ENCODE measurements at regions not wholly inside any gene's neighbourhood (a gene's known extent, or its start where the extent isn't known, plus 50 kb on each side); places are given as distances from the start of the nearest gene placed in this dataset.

DNA sequence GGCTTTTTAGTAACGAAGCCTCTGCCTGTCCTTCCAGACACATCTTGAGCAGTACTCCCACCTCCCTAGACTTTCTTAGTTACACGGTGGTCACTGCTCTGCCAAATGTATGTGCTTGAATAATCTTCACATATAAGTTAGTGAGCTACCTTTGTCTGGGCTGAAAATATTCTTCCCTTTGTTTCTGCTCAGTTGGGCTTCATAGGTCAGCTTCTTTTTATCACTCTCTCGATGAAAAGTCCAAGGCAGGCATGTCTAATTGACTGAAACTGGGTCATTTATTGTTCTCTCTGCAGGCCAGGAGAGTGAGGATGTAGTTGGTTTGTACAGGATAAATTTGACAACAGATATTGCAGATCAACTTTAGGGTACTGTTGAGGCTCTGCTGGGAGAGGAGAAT, 636.7 kb upstream of the IGFBP3 start:
- TF ChIP-seq, protein P1, sequence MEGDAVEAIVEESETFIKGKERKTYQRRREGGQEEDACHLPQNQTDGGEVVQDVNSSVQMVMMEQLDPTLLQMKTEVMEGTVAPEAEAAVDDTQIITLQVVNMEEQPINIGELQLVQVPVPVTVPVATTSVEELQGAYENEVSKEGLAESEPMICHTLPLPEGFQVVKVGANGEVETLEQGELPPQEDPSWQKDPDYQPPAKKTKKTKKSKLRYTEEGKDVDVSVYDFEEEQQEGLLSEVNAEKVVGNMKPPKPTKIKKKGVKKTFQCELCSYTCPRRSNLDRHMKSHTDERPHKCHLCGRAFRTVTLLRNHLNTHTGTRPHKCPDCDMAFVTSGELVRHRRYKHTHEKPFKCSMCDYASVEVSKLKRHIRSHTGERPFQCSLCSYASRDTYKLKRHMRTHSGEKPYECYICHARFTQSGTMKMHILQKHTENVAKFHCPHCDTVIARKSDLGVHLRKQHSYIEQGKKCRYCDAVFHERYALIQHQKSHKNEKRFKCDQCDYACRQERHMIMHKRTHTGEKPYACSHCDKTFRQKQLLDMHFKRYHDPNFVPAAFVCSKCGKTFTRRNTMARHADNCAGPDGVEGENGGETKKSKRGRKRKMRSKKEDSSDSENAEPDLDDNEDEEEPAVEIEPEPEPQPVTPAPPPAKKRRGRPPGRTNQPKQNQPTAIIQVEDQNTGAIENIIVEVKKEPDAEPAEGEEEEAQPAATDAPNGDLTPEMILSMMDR (conservative IDR thresholded peaks at IDR 0.05; ENCODE audit: low read depth, low read length), result no peak
- Histone ChIP-seq H3K4me1 (ENCODE audit: low read depth, poor library complexity, severe bottlenecking) (no peaks in the 10 kb centered on the region), H4K20me1 (ENCODE audit: insufficient read depth) (no peaks in the 10 kb centered on the region), H3K4me3 (IDR thresholded peaks at IDR 0.05; ENCODE audit: insufficient read depth, low read depth, low read length) (no peak overlapping the region), H3K4me2 (no peak overlapping the region), H3K79me2 (ENCODE audit: insufficient read depth, low read depth) (no peaks in the 10 kb centered on the region), H2AFZ (ENCODE audit: low read depth) (no peak overlapping the region), H3K27ac (no peak overlapping the region), H3K36me3 (ENCODE audit: insufficient read depth) (no peaks in the 10 kb centered on the region), H3K9ac (no peak overlapping the region), H3K27me3 (ENCODE audit: insufficient read depth, low read depth) (no peaks in the 10 kb centered on the region)

DNA sequence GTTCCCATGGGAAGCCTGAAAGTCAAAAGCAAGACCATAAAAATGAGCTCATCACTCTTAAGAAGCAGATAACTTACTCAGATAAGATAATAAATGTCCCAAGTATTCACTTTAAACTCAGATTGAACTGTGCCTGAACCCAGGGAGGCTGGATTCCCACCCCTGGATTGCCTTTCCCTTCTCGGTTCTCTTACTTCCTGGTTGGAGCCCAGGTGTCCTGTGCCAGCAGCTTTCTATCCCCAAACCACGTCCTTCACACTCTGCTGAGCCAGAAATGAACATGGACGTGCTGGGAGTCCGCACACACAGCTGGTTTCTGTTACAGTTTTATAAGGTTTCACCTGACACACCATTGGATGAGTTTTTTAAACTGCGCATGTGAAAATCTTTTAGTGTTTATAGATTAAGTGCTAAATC, 636.2 kb upstream of the IGFBP3 start:
- Histone ChIP-seq H3K36me3 (ENCODE audit: insufficient read depth) (no peaks in the 10 kb centered on the region), H3K4me1 (ENCODE audit: low read depth, poor library complexity, severe bottlenecking) (no peaks in the 10 kb centered on the region), H3K4me3 (IDR thresholded peaks at IDR 0.05; ENCODE audit: insufficient read depth, low read depth, low read length) (no peak overlapping the region), H3K27me3 (ENCODE audit: insufficient read depth, low read depth) (no peaks in the 10 kb centered on the region), H4K20me1 (ENCODE audit: insufficient read depth) (no peaks in the 10 kb centered on the region), H3K79me2 (ENCODE audit: insufficient read depth, low read depth) (no peaks in the 10 kb centered on the region), H3K4me2 (no peak overlapping the region), H3K9ac (no peak overlapping the region), H3K27ac (no peak overlapping the region), H2AFZ (ENCODE audit: low read depth) (no peak overlapping the region)
- TF ChIP-seq, protein P1 (conservative IDR thresholded peaks at IDR 0.05; ENCODE audit: low read depth, low read length), result no peak

DNA sequence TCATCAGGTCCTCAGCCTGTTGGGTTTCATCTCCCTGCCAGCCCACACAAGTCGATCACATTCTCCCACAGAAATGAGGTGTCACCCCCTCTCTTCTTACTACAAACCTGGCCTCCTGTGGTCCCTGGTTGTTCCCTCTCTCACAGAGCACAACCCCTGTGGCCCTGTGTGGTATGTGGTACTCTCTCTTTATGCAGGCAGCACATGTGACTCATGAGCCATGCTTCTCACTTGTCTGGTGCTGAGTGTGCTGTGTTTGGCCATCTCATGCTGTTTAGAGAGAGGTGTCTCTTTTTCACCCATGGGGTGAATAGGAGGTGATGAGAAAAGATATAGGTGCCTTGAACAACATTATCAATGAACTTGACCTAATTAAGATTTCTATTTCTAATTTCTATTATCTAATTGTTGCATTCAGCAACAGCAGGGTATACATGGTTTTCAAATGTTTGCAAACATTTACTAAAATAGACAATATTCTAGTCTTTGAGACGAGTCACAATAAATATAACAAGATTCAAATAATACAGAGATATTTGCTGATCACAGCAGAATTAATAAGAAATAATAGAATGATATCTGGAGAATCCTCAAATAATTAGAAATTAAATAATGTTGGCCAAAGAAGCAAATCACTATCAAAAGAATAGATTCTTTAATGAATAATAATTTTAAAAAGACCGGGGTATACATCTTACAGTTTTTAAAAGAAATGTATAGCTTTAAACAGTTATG, 633.8 kb upstream of the IGFBP3 start:
- TF ChIP-seq, protein P1 (conservative IDR thresholded peaks at IDR 0.05; ENCODE audit: low read depth, low read length), result no peak
- Histone ChIP-seq H3K27me3 (ENCODE audit: insufficient read depth, low read depth) (no peaks in the 10 kb centered on the region), H4K20me1 (ENCODE audit: insufficient read depth) (no peaks in the 10 kb centered on the region), H2AFZ (ENCODE audit: low read depth) (no peak overlapping the region), H3K4me1 (ENCODE audit: low read depth, poor library complexity, severe bottlenecking) (no peaks in the 10 kb centered on the region), H3K27ac (no peak overlapping the region), H3K4me2 (no peak overlapping the region), H3K79me2 (ENCODE audit: insufficient read depth, low read depth) (no peaks in the 10 kb centered on the region), H3K9ac (no peak overlapping the region), H3K36me3 (ENCODE audit: insufficient read depth) (no peaks in the 10 kb centered on the region), H3K4me3 (IDR thresholded peaks at IDR 0.05; ENCODE audit: insufficient read depth, low read depth, low read length) (no peak overlapping the region)

DNA sequence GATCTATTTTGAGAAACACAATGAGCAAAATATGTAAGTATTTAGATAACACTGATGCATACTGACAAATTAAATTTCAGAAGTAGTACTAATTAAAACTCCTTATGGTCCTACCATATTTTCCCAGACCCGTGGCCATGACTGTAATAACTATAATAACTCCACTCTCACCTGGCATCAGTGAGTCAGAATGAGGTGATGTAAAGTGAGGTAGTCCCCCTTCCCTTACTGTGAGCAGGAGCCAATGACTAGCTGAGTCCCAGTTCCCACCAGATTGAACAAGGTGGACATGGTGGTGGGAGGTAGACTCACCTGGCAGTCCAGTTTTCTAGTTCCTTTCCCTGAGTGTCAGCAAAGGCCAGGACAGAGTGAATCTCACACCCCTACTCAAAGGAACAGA, 630.5 kb upstream of the IGFBP3 start:
- Histone ChIP-seq H3K79me2 (ENCODE audit: insufficient read depth, low read depth) (no peaks in the 10 kb centered on the region), H3K4me1 (ENCODE audit: low read depth, poor library complexity, severe bottlenecking) (no peaks in the 10 kb centered on the region), H4K20me1 (ENCODE audit: insufficient read depth) (no peaks in the 10 kb centered on the region), H3K4me2 (no peak overlapping the region), H3K4me3 (IDR thresholded peaks at IDR 0.05; ENCODE audit: insufficient read depth, low read depth, low read length) (no peak overlapping the region), H3K27ac (no peak overlapping the region), H3K9ac (no peak overlapping the region), H3K27me3 (ENCODE audit: insufficient read depth, low read depth) (no peaks in the 10 kb centered on the region), H2AFZ (ENCODE audit: low read depth) (no peak overlapping the region), H3K36me3 (ENCODE audit: insufficient read depth) (no peaks in the 10 kb centered on the region)
- TF ChIP-seq, protein P1 (conservative IDR thresholded peaks at IDR 0.05; ENCODE audit: low read depth, low read length), result no peak
